ENCODE measurements at regions not wholly inside any gene's neighbourhood (a gene's known extent, or its start where the extent isn't known, plus 50 kb on each side); places are given as distances from the start of the nearest gene placed in this dataset.

GRCh38 chr3:70899816-70900215 is 587.4 kb upstream of the MDFIC2 start:
- H3K9me3 ChIP-seq: no peaks in the 10 kb centered on the region
- no peak overlapping the region for H3K27ac ChIP-seq
- TF ChIP-seq CTCF (IDR thresholded peaks at IDR 0.05): no peak
- no peak for TF ChIP-seq POLR2A (IDR thresholded peaks at IDR 0.05)
- no peak overlapping the region for H3K4me3 ChIP-seq (replicated peaks in 1 of 3)
- H3K27me3 ChIP-seq: no peaks in the 10 kb centered on the region
- WGBS, 2 donors: 90% methylated on average over 4 of the region's 4 CpGs
- no peaks in the 10 kb centered on the region for H3K4me1 ChIP-seq
- H3K36me3 ChIP-seq: no peaks in the 10 kb centered on the region
- intact Hi-C loops (cut with DNase I): no loop called here
- DNase-seq: no peak

GRCh38 chr3:70890020-70890394 is 577.6 kb upstream of the MDFIC2 start:
- Histone ChIP-seq H3K27ac (no peak overlapping the region), H3K27me3 (no peaks in the 10 kb centered on the region), H3K4me3 (replicated peaks in 1 of 3) (no peak overlapping the region), H3K36me3 (no peaks in the 10 kb centered on the region), H3K9me3 (no peaks in the 10 kb centered on the region), H3K4me1 (no peaks in the 10 kb centered on the region)
- 92 to 96% methylated on average over 3 of the region's 3 CpGs for WGBS, 2 donors
- intact Hi-C loops (cut with DNase I): no loop called here
- DNase-seq: no peak
- TF ChIP-seq POLR2A (IDR thresholded peaks at IDR 0.05): no peak
- TF ChIP-seq CTCF (IDR thresholded peaks at IDR 0.05): no peak

DNA sequence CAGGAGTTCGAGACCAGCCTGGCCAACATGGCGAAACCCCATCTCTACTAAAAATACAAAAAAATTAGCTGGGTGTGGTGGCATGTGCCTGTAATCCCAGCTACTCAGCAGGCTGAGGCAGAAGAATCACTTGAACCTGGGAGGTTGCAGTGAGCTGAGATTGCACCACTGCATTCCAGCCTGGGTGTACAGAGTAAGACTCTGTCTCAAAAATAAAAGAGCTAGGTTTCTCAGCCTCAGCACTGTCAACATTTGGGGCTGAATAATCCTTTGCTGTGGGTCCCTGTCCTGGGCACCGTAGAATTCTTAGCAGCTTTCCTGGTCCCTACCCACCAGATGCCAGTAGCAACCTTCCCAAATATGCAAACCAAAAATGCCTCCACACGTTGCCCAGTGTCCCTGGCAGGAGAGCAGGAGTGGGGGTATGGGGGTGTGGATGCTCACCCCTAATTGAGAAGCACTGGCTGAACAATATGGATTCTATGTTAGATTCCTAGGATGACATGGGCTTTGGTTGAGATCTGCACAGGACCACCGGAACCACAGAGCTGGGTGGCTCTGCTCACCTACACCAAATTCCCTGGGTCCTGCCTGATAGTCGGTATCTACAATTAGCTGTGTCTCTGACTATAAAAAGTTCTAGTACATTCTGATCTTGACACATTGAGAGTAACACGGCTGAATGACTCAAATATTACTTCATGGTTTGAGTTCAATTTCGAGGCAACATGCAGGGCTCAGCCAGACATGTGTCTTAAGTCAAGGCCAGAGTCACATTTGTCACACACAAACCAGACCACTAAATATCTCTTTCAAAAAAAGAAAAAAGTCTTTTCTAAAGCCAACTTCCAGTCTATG is 577.0 kb upstream of the MDFIC2 start:
- no peak overlapping the region for H3K27ac ChIP-seq
- no peak for DNase-seq

GRCh38 chr3:70885636-70886035 is 573.2 kb upstream of the MDFIC2 start:
- H3K27me3 ChIP-seq: no peaks in the 10 kb centered on the region
- H3K4me3 ChIP-seq (replicated peaks in 1 of 3): no peak overlapping the region
- intact Hi-C loops (cut with DNase I): no loop called here
- H3K4me1 ChIP-seq: no peaks in the 10 kb centered on the region
- H3K36me3 ChIP-seq: no peaks in the 10 kb centered on the region
- H3K9me3 ChIP-seq: no peaks in the 10 kb centered on the region
- DNase-seq: no peak
- H3K27ac ChIP-seq: no peak overlapping the region
- WGBS, 2 donors: 84 to 90% methylated on average over 6 of the region's 6 CpGs
- TF ChIP-seq CTCF (IDR thresholded peaks at IDR 0.05): no peak
- no peak for TF ChIP-seq POLR2A (IDR thresholded peaks at IDR 0.05)

More for the DNA sequence above, 577.0 kb upstream of the MDFIC2 start:
- no peak overlapping the region for H3K4me3 ChIP-seq (replicated peaks in 1 of 3)
- no peaks in the 10 kb centered on the region for H3K4me1 ChIP-seq
- intact Hi-C loops (cut with DNase I): no loop called here
- TF ChIP-seq CTCF (IDR thresholded peaks at IDR 0.05) (no peak), POLR2A (IDR thresholded peaks at IDR 0.05) (no peak)
- H3K9me3 ChIP-seq: no peaks in the 10 kb centered on the region
- 79 to 80% methylated on average over 8 of the region's 8 CpGs for WGBS, 2 donors
- no peaks in the 10 kb centered on the region for H3K36me3 ChIP-seq
- H3K27me3 ChIP-seq: no peaks in the 10 kb centered on the region

DNA sequence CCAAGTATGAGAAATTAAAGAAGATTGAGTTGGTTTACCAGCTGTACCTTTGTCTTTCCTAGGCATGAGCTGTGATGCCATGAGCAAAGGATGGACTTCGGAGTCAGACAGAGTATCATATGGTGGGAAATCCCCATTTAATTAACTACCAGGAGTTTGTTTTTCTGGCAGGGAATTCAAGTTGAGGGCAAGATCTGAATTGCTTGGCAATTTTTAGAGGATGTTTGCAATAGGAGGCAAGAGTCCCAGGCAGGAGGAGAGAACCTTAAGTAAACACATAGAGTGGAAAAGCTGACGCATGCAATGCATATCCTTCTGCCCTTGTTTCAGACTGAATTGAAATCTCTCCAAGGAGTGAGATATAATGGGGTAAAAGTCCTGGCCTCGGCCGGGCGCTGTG is 569.7 kb upstream of the MDFIC2 start:
- 85 to 91% methylated on average over 5 of the region's 5 CpGs for WGBS, 2 donors

More for the DNA sequence above, 569.7 kb upstream of the MDFIC2 start:
- no peak overlapping the region for H3K27ac ChIP-seq
- no peak for TF ChIP-seq CTCF (IDR thresholded peaks at IDR 0.05)
- no peak for TF ChIP-seq POLR2A (IDR thresholded peaks at IDR 0.05)
- H3K36me3 ChIP-seq: no peaks in the 10 kb centered on the region
- H3K9me3 ChIP-seq: no peaks in the 10 kb centered on the region
- H3K27me3 ChIP-seq: no peaks in the 10 kb centered on the region
- no peaks in the 10 kb centered on the region for H3K4me1 ChIP-seq
- H3K4me3 ChIP-seq (replicated peaks in 1 of 3): no peak overlapping the region
- no peak for DNase-seq
- intact Hi-C loops (cut with DNase I): no loop called here

Measured in thyroid gland (tissue), 4 donors.